Uterus (tissue), 2 donors: ENCODE measurements at regions not wholly inside any gene's neighbourhood (a gene's known extent, or its start where the extent isn't known, plus 50 kb on each side); places are given as distances from the start of the nearest gene placed in this dataset.

Experiments used
- CTCF ChIP-seq, 4 experiments: fragments of 200-600 bp in 2 of 4; fragments of 450-650 bp in 2 of 4; sonication (generic) in 2 of 4; IDR thresholded peaks; one replicate each; pipeline ENCODE4 v1.5.1; 2016 to 2019; ENCODE audit warnings: antibody characterized with exemption in 4 of 4, mild to moderate bottlenecking in 2 of 4, moderate library complexity in 1 of 4
- POLR2A ChIP-seq, 2 donors: fragments of 450-650 bp; IDR thresholded peaks; one replicate each; pipeline ENCODE4 v1.6.1; 2016; ENCODE audit warnings: antibody characterized with exemption in 2 of 2, mild to moderate bottlenecking in 1 of 2, moderate library complexity in 1 of 2

GRCh38 chr2:226001716-226002115 is 602.2 kb downstream of the NYAP2 start:
- TF ChIP-seq CTCF (IDR thresholded peaks at IDR 0.05) (no peak), POLR2A (IDR thresholded peaks at IDR 0.05) (no peak)
